SHP77 (cell line): ENCODE measurements at regions not wholly inside any gene's neighbourhood (a gene's known extent, or its start where the extent isn't known, plus 50 kb on each side); places are given as distances from the start of the nearest gene placed in this dataset.
A peak's percentile ranks its signal among the peaks of the same experiment; 100 is the strongest.
"Not testable (repeated sequence)": the region's sequence is repeated elsewhere in the genome, so short reads cannot be mapped to it uniquely, and the experiment has no call there.

Source experiments
- DNase-seq, 2 experiments: peaks; one replicate each; lab custom pipeline; 2025; lab: John Stamatoyannopoulos, UW

DNA sequence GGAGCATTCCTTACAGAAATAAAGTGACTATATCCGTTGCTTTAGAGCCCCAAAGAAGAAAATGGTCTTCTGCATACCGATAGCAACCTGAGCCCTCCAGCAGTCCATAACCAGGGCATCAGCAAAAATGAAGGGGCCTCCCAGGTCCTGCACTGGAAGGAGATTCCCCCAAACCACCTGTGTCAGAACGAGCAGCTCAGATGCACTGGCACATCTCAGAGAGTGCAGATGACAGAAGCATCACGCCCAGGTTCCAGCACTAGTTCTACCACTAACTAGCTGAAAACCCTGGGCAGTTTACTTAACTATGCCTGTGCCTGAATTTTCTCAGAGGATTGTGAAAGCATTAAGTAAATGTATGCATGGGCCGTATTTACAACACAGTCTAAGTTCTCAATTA, 466.7 kb upstream of the MYT1L start:
- no peak for DNase-seq

DNA sequence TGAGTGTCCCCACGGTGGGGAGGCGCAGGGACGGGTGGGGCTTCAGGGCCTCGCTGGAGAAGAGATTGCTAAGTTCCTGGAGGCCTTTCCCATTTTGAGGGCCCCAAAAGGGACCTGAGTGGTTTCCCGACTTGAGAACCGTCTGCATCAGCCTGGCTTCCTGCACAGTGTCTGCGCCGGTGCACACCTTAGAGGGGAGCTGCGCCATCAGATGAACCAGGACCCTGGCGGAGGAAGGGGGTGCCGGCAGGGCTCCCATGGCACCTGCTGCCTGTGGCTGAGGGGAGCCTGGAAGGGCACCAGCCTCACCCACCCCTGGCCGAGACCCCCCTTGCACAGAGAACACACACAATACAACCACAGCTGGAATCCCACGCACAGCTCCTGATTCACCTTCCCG, 465.1 kb upstream of the MYT1L start:
- DNase-seq = no peak

GRCh38 chr2:2795438-2796091, 464.5 kb upstream of the MYT1L start:
- DNase-seq = no peak

- DNase-seq = no peak
These were observed 463.0 kb upstream of the MYT1L start for GRCh38 chr2:2793925-2794560.

- DNase-seq = no peak
These were observed 462.4 kb upstream of the MYT1L start for GRCh38 chr2:2793514-2793913.

DNA sequence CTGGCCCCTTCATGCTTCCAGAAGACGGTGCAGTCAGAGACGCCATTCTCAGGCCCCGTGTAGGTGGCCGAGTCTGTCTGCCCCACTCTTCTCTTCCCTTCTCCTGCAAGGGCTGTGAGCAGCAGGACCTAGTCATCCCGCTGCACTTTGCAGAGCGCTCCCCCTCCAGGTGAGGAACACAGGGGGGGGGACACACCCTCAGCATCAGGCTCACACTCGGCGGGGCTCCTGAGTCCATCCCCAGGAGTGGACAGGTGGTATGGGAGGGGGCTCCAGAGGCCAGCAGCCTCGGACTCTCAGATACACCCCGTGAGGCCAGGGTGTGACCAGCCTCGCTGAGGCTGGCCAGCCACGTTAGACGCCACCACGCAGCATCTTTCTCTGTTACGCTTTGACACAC, 460.5 kb upstream of the MYT1L start:
- DNase-seq = no peak

DNA sequence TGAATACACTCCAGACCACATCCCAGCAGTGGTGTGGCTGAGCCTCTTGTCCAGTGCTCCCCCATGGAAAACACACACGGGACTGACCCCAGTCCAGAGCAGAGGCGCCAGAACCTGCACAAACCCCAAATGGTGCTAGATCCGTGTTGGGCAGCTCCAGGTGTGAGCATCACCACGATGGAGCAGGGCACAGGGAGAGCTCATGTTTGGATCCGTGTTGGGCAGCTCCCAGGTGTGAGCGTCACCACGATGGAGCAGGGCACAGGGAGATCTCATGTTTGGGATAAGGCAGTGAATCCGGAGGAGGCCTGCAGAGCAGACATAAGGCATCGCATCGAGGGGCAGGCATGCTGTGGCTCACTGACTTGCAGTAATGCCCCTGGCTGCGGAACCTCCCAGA, 460.0 kb upstream of the MYT1L start:
- DNase-seq = no peak

GRCh38 chr2:2788076-2788475, 457.0 kb upstream of the MYT1L start:
- no peak for DNase-seq

DNA sequence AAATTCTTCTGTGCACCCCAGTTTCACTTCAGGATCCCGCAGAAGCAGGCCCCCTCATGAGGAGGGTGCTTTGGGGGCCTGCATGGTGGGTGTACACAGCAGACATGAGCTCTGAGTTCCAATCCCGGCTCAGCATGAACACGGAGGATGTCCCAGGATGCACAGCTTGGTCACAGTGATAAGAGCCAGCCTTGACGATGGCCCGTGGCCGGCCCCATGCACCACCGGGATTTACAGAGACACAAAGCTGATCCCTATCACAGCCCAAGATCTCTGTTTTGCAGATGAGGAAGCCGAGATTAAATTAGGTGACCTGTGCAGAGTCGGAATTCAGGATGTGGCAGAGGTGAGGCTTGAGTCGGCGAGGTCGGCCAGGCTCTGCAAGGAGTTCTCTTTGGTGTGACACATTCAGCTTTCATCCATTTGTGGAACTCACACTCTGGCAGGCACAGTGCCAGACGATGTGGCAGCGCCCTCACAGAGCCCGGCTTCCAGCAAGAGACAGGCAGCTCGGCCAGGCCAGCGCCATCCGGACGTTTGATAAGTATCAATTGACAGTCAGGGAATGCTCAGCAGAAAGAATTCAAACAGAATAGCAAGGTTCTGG, 456.3 kb upstream of the MYT1L start:
- no peak for DNase-seq

DNA sequence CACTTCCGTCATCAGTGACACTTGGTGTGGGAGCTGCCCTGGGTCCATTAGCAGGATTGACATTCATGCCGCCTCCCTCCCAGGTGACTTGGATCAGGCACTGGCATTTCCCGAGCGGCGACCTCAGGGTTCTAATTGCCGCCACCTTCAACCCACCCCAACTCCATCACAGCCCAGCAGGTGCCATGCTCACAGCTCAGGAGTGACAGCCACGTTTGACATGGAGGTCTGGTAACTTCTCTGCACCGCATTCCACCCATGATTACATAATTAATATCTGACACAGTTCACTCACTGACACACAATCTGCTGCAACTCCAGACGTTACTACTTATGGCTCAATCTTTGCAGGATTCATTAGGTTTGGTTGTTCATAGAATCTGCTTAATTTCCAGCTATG, 450.9 kb upstream of the MYT1L start:
- no peak for DNase-seq

- DNase-seq = no peak
These were observed 448.7 kb upstream of the MYT1L start for GRCh38 chr2:2779727-2780126.

DNA sequence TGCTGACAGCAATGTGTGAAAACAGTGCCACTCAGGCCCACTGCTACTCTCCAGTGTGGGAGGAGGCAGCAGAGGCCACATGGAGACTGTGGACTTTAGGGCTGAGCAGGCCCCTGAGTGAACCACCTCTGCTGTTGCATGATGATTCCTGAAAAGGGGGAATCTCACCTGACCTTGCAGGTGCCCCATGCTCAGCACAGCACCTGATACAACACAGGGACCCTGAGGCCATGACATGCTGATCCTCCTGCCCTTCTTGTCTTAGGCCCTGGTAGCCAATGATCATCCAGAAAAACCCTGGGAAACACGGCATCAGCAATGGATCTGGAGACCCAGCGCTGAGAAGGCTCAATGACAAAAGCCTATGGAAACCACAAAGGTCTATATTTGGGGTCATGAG, 446.8 kb upstream of the MYT1L start:
- DNase-seq = no peak

- DNase-seq = no peak
These were observed 446.1 kb upstream of the MYT1L start for GRCh38 chr2:2777213-2777612.

GRCh38 chr2:2775018-2775417, 443.9 kb upstream of the MYT1L start:
- peak; percentile 60 to 68 for DNase-seq

- DNase-seq = no peak
These were observed 442.6 kb upstream of the MYT1L start for GRCh38 chr2:2773692-2774091.

GRCh38 chr2:2773080-2773479, 442.0 kb upstream of the MYT1L start:
- DNase-seq = not testable (repeated sequence)

DNA sequence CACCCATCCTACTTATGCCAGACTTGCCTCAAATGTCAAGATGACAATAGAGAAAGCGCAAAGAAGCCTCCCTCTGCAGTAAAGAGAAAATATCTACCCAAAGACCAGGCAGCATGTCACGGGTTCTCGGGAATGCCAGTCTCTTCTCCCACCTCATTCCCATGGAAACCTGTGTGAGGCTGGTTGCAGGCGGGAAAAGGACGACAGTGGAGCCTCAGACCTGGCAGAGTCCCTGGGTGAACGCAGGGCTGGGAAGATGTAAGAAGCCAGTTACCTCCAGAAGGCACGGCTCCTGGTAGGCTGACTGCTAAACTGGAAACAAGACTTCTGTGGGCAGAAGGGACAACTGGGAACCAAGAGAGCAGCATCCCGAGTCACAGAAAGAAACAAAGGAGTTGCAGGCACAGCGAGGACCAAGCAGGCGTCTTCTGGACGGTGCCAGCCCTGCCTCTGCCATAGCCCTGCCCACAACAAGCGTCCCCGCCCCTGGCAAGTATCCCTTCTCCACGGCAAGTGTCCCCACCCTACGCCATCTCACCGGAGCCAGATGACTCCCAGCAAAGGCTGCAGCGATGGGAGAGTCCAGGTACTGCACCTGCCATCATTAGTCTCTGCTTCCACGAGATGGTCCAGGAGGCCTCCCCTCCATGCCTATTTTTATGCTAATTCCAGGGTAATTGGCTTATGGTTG, 440.8 kb upstream of the MYT1L start:
- no peak for DNase-seq

- DNase-seq = peak; percentile 63 to 81
These were observed 438.7 kb upstream of the MYT1L start for GRCh38 chr2:2769481-2770431.

DNA sequence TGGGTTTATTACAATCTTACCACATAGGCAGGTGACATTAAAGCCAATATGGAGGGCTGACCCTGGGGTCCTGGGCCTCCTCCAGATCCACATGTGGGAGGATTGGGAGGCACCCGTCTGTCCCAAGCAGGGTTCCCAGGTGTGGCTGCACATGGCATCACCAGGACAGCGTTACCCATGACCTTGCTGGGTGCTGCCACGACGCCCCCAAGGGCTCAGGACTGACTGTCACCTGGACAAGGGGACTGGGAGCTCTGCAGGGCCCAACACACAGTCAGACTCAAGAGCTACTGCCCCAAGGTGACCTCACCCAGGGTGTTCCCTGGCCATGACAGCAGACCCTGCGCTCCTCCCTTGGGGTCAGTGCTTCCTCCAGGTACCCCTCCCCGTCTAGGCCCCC, 437.4 kb upstream of the MYT1L start:
- DNase-seq = no peak

GRCh38 chr2:2767837-2768236, 436.8 kb upstream of the MYT1L start:
- no peak for DNase-seq

- DNase-seq = no peak
These were observed 434.9 kb upstream of the MYT1L start for GRCh38 chr2:2765839-2766495.
